Stimulated activated CD4-positive, alpha-beta T cell treated with anti-CD3 and anti-CD28 coated beads, Interleukin-12 subunit alpha, Interleukin-12 subunit beta, amount 100 ng/mL, for 24 hours (primary cell): ENCODE measurements at regions not wholly inside any gene's neighbourhood (a gene's known extent, or its start where the extent isn't known, plus 50 kb on each side); places are given as distances from the start of the nearest gene placed in this dataset.

Source experiments
- DNase-seq, 2 experiments: peaks; one replicate each; pipeline ENCODE4 v3.0.0-alpha.2; 2020; ENCODE audit warnings: low read depth in 2 of 2

- no peak for DNase-seq
Observed at GRCh38 chr2:9105601-9106337, 100.8 kb upstream of the ASAP2 start.

GRCh38 chr2:9103663-9104277 is 100.3 kb upstream of the MBOAT2 start:
- DNase-seq = no peak

- DNase-seq = no peak
Observed at GRCh38 chr2:9102861-9103662, 99.6 kb upstream of the MBOAT2 start.

- DNase-seq = no peak
Observed at GRCh38 chr2:9101763-9102425, 98.4 kb upstream of the MBOAT2 start.

GRCh38 chr2:9100080-9100876 is 96.8 kb upstream of the MBOAT2 start:
- no peak for DNase-seq

GRCh38 chr2:9099341-9099751 is 95.9 kb upstream of the MBOAT2 start:
- DNase-seq = no peak

GRCh38 chr2:9097892-9098291 is 94.4 kb upstream of the MBOAT2 start:
- no peak for DNase-seq

- no peak for DNase-seq
Observed at GRCh38 chr2:9097239-9097638, 93.8 kb upstream of the MBOAT2 start.

- DNase-seq = no peak
Observed at GRCh38 chr2:9096761-9097160, 93.3 kb upstream of the MBOAT2 start.

- no peak for DNase-seq
Observed at GRCh38 chr2:9095690-9096089, 92.2 kb upstream of the MBOAT2 start.

- no peak for DNase-seq
Observed at GRCh38 chr2:9095226-9095625, 91.7 kb upstream of the MBOAT2 start.

- no peak for DNase-seq
Observed at GRCh38 chr2:9094117-9094516, 90.6 kb upstream of the MBOAT2 start.

- no peak for DNase-seq
Observed at GRCh38 chr2:9093324-9093723, 89.8 kb upstream of the MBOAT2 start.

GRCh38 chr2:9092383-9093282 is 89.1 kb upstream of the MBOAT2 start:
- DNase-seq = no peak

- DNase-seq = no peak
Observed at GRCh38 chr2:9091811-9092210, 88.3 kb upstream of the MBOAT2 start.

GRCh38 chr2:9089831-9090230 is 86.3 kb upstream of the MBOAT2 start:
- DNase-seq = no peak

GRCh38 chr2:9087121-9087681 is 83.7 kb upstream of the MBOAT2 start:
- no peak for DNase-seq

GRCh38 chr2:9086465-9086864 is 83.0 kb upstream of the MBOAT2 start:
- DNase-seq = no peak

- DNase-seq = no peak
Observed at GRCh38 chr2:9085353-9085752, 81.9 kb upstream of the MBOAT2 start.

GRCh38 chr2:9083287-9083686 is 79.8 kb upstream of the MBOAT2 start:
- DNase-seq = no peak
